HG03558 (cell line): ENCODE measurements at regions not wholly inside any gene's neighbourhood (a gene's known extent, or its start where the extent isn't known, plus 50 kb on each side); places are given as distances from the start of the nearest gene placed in this dataset.
"Not testable (repeated sequence)": the region's sequence is repeated elsewhere in the genome, so short reads cannot be mapped to it uniquely, and the experiment has no call there.

Source experiments
- ATAC-seq: cut with Tn5 transposase; IDR thresholded peaks from one replicate; pipeline ENCODE4 v1.9.1; 2021; ENCODE audit warnings: moderate number of reproducible peaks; ENCODE audit not compliant: unreplicated experiment; ENCODE audit errors: extremely low read depth

- no peak for ATAC-seq
Observed at GRCh38 chr5:17326600-17327037, 109.2 kb downstream of the BASP1 start.

- ATAC-seq, result no peak
Observed at GRCh38 chr5:17327048-17327625, 109.7 kb downstream of the BASP1 start.

- ATAC-seq, result no peak
Observed at GRCh38 chr5:17329571-17329970, 112.1 kb downstream of the BASP1 start.

- ATAC-seq, result no peak
Observed at GRCh38 chr5:17330386-17330785, 113.0 kb downstream of the BASP1 start.

- ATAC-seq, result no peak
Observed at GRCh38 chr5:17331651-17332050, 114.2 kb downstream of the BASP1 start.

- no peak for ATAC-seq
Observed at GRCh38 chr5:17333755-17334154, 116.3 kb downstream of the BASP1 start.

- no peak for ATAC-seq
Observed at GRCh38 chr5:17336054-17336453, 118.6 kb downstream of the BASP1 start.

- not testable (repeated sequence) for ATAC-seq
Observed at GRCh38 chr5:17336723-17337122, 119.3 kb downstream of the BASP1 start.

GRCh38 chr5:17339841-17340240 lies 122.4 kb downstream of the BASP1 start:
- ATAC-seq, result no peak

GRCh38 chr5:17340379-17340778 lies 122.9 kb downstream of the BASP1 start:
- ATAC-seq, result no peak

GRCh38 chr5:17340819-17341218 lies 123.4 kb downstream of the BASP1 start:
- ATAC-seq, result no peak

- ATAC-seq, result peak; percentile 90
Observed at GRCh38 chr5:17343675-17344074, 126.2 kb downstream of the BASP1 start.

- ATAC-seq, result no peak
Observed at GRCh38 chr5:17346811-17347210, 129.4 kb downstream of the BASP1 start.

- no peak for ATAC-seq
Observed at GRCh38 chr5:17352223-17352622, 134.8 kb downstream of the BASP1 start.

- no peak for ATAC-seq
Observed at GRCh38 chr5:17354265-17354664, 136.8 kb downstream of the BASP1 start.

- no peak for ATAC-seq
Observed at GRCh38 chr5:17355586-17356346, 138.3 kb downstream of the BASP1 start.

- ATAC-seq, result no peak
Observed at GRCh38 chr5:17356551-17356950, 139.1 kb downstream of the BASP1 start.

- no peak for ATAC-seq
Observed at GRCh38 chr5:17357504-17357903, 140.1 kb downstream of the BASP1 start.

- ATAC-seq, result no peak
Observed at GRCh38 chr5:17358031-17358430, 140.0 kb upstream of the TAF11L2 start.

GRCh38 chr5:17359451-17360011 lies 138.5 kb upstream of the TAF11L2 start:
- no peak for ATAC-seq

- no peak for ATAC-seq
Observed at GRCh38 chr5:17360879-17361278, 137.2 kb upstream of the TAF11L2 start.

GRCh38 chr5:17361331-17361730 lies 136.7 kb upstream of the TAF11L2 start:
- no peak for ATAC-seq
